Trophoblast cell (in vitro differentiated cells and primary cell): ENCODE measurements at regions not wholly inside any gene's neighbourhood (a gene's known extent, or its start where the extent isn't known, plus 50 kb on each side); places are given as distances from the start of the nearest gene placed in this dataset.

Experiments
- DNase-seq, 2 donors: peaks; one replicate each; pipeline ENCODE4 v3.0.0-alpha.2; 2016
- H2AFZ ChIP-seq: 2 replicates; pipeline ENCODE4 v1.6.1; 2013; ENCODE audit warnings: low read length, moderate library complexity, mild to moderate bottlenecking; ENCODE audit not compliant: insufficient read depth, poor library complexity
- H2AK5ac ChIP-seq: 2 replicates; pipeline ENCODE4 v1.6.1; 2013; ENCODE audit warnings: mild to moderate bottlenecking, low read length
- H2BK120ac ChIP-seq: 2 replicates; pipeline ENCODE4 v1.6.1; 2013; ENCODE audit warnings: low read length, mild to moderate bottlenecking, moderate library complexity; ENCODE audit not compliant: insufficient read depth, poor library complexity
- H2BK12ac ChIP-seq: 2 replicates; pipeline ENCODE4 v1.6.1; 2013; ENCODE audit warnings: mild to moderate bottlenecking, low read length, moderate library complexity
- H2BK5ac ChIP-seq: 2 replicates; pipeline ENCODE4 v1.6.1; 2013; ENCODE audit warnings: low read length, low read depth, moderate library complexity, mild to moderate bottlenecking; ENCODE audit not compliant: poor library complexity
- H3K14ac ChIP-seq: 2 replicates; pipeline ENCODE4 v1.6.1; 2013; ENCODE audit warnings: mild to moderate bottlenecking, low read length
- H3K18ac ChIP-seq: 2 replicates; pipeline ENCODE4 v1.6.1; 2013; ENCODE audit warnings: mild to moderate bottlenecking, low read length
- H3K23ac ChIP-seq: 2 replicates; pipeline ENCODE4 v1.6.1; 2013; ENCODE audit warnings: low read length
- H3K27ac ChIP-seq: 2 replicates; pipeline ENCODE4 v1.5.1; 2013; ENCODE audit warnings: low read depth, mild to moderate bottlenecking, inconsistent platforms, low read length, moderate library complexity
- H3K27me3 ChIP-seq: 2 replicates; pipeline ENCODE4 v1.6.1; 2013; ENCODE audit warnings: inconsistent platforms, mild to moderate bottlenecking, low read length, moderate library complexity; ENCODE audit not compliant: insufficient read depth
- H3K36me3 ChIP-seq, 2 experiments: 1 replicate in 1 of 2; 2 replicates in 1 of 2; pipeline ENCODE4 v1.6.1; 2013; ENCODE audit warnings: low read length in 2 of 2, mild to moderate bottlenecking in 2 of 2, moderate library complexity in 1 of 2; ENCODE audit not compliant: insufficient read depth in 2 of 2, control insufficient read depth in 1 of 2
- H3K4ac ChIP-seq: 2 replicates; pipeline ENCODE4 v1.6.1; 2013; ENCODE audit warnings: low read depth, mild to moderate bottlenecking, low read length, moderate library complexity
- H3K4me1 ChIP-seq, 2 experiments: 1 replicate in 1 of 2; 2 replicates in 1 of 2; pipeline ENCODE4 v1.6.1; 2013; ENCODE audit warnings: low read length in 2 of 2, mild to moderate bottlenecking in 2 of 2, moderate library complexity in 1 of 2; ENCODE audit not compliant: insufficient read depth in 2 of 2, control insufficient read depth in 1 of 2
- H3K4me2 ChIP-seq: 2 replicates; pipeline ENCODE4 v1.6.1; 2013; ENCODE audit warnings: inconsistent platforms, mild to moderate bottlenecking, low read length, moderate library complexity
- H3K4me3 ChIP-seq: 2 replicates; pipeline ENCODE4 v1.5.1; 2013; ENCODE audit warnings: mild to moderate bottlenecking, low read depth, low read length, inconsistent platforms
- H3K79me1 ChIP-seq: one replicate; pipeline ENCODE4 v1.6.1; 2013; ENCODE audit warnings: low read length
- H3K79me2 ChIP-seq: 2 replicates; pipeline ENCODE4 v1.6.1; 2013; ENCODE audit warnings: low read length, mild to moderate bottlenecking; ENCODE audit not compliant: control insufficient read depth, insufficient read depth, poor library complexity
- H3K9ac ChIP-seq: 2 replicates; pipeline ENCODE4 v1.6.1; 2013; ENCODE audit warnings: mild to moderate bottlenecking, low read length
- H3K9me3 ChIP-seq: 2 replicates; pipeline ENCODE4 v1.6.1; 2013; ENCODE audit warnings: low read depth, mild to moderate bottlenecking, control low read depth, inconsistent platforms, low read length; ENCODE audit not compliant: insufficient read depth
- H4K12ac ChIP-seq: 2 replicates; pipeline ENCODE4 v1.6.1; 2013; ENCODE audit warnings: low read depth, mild to moderate bottlenecking, low read length, moderate library complexity
- H4K8ac ChIP-seq: 2 replicates; pipeline ENCODE4 v1.6.1; 2013; ENCODE audit warnings: low read depth, mild to moderate bottlenecking, low read length, moderate library complexity
- H4K91ac ChIP-seq: one replicate; pipeline ENCODE4 v1.6.1; 2013; ENCODE audit warnings: low read depth, mild to moderate bottlenecking, low read length, moderate library complexity
- WGBS: extraction: QIAGEN DNeasy Blood & Tissue Kit; methylation state at CpG from one replicate; pipeline ENCODE4 v1.1.7; 2013; ENCODE audit warnings: missing lambda C conversion rate; ENCODE audit not compliant: insufficient read length, insufficient coverage; ENCODE audit errors: extremely low coverage; 5-methylcytosine and 5-hydroxymethylcytosine counted together

DNA sequence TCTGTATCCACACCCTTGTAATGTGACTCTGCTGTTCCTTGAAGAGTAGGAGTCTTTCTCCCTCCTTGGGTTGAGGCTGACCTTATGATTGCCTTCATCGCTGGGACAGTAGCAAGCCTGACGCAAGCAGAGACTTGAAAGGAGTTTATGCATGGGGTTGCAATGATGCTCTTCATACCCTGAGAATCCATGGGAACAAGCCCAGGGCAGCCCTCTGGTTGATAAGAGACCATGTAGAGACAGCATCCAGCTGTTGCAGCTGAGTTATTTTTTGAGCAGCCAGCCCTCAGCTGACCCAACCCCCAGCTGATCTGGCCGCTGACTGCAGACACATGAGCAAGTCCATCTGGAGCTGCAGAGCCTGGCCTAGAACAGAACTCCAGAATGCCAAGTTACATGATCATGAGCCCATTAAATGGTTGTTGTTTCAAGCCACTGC is 60.6 kb upstream of the ARNT2 start:
- H3K4ac ChIP-seq, result no peak overlapping the region
- H3K14ac ChIP-seq, result no peak overlapping the region
- no peak overlapping the region for H3K18ac ChIP-seq
- H3K79me2 ChIP-seq, result no peaks in the 10 kb centered on the region
- H3K9ac ChIP-seq, result no peak overlapping the region
- H3K27me3 ChIP-seq, result no peaks in the 10 kb centered on the region
- H3K79me1 ChIP-seq, result no peaks in the 10 kb centered on the region
- DNase-seq, result no peak
- no peak overlapping the region for H2BK120ac ChIP-seq
- no CpG with 5 or more reads among the region's 3 CpGs for WGBS
- H3K4me2 ChIP-seq, result no peak overlapping the region
- H4K12ac ChIP-seq, result no peak overlapping the region
- H2AK5ac ChIP-seq, result no peak overlapping the region
- no peak overlapping the region for H3K4me3 ChIP-seq
- no peak overlapping the region for H3K23ac ChIP-seq
- H2BK5ac ChIP-seq, result no peak overlapping the region
- H4K8ac ChIP-seq, result no peak overlapping the region
- no peak overlapping the region for H4K91ac ChIP-seq
- no peaks in the 10 kb centered on the region for H3K9me3 ChIP-seq
- H3K27ac ChIP-seq, result no peak overlapping the region
- H3K36me3 ChIP-seq, result no peaks in the 10 kb centered on the region
- no peaks in the 10 kb centered on the region for H3K4me1 ChIP-seq
- H2BK12ac ChIP-seq, result no peak overlapping the region
- H2AFZ ChIP-seq, result no peak overlapping the region

GRCh38 chr15:80350941-80351610 is 53.1 kb upstream of the ARNT2 start:
- no peak overlapping the region for H3K27ac ChIP-seq
- H3K79me2 ChIP-seq, result no peaks in the 10 kb centered on the region
- H3K36me3 ChIP-seq, result no peaks in the 10 kb centered on the region
- H4K12ac ChIP-seq, result no peak overlapping the region
- no peak overlapping the region for H2BK5ac ChIP-seq
- no peak overlapping the region for H2BK120ac ChIP-seq
- no peak overlapping the region for H3K4ac ChIP-seq
- no peak overlapping the region for H3K4me3 ChIP-seq
- no CpG with 5 or more reads among the region's 1 CpG for WGBS
- no peak overlapping the region for H3K18ac ChIP-seq
- H3K14ac ChIP-seq, result no peak overlapping the region
- H3K27me3 ChIP-seq, result no peaks in the 10 kb centered on the region
- no peak overlapping the region for H3K4me2 ChIP-seq
- H3K79me1 ChIP-seq, result no peaks in the 10 kb centered on the region
- no peak overlapping the region for H2AK5ac ChIP-seq
- H3K9me3 ChIP-seq, result no peaks in the 10 kb centered on the region
- H3K9ac ChIP-seq, result no peak overlapping the region
- no peak overlapping the region for H2BK12ac ChIP-seq
- no peak overlapping the region for H4K91ac ChIP-seq
- no peak overlapping the region for H4K8ac ChIP-seq
- no peak overlapping the region for H2AFZ ChIP-seq
- DNase-seq, result no peak
- H3K4me1 ChIP-seq, result no peaks in the 10 kb centered on the region
- no peak overlapping the region for H3K23ac ChIP-seq
